ENCODE measurements at regions not wholly inside any gene's neighbourhood (a gene's known extent, or its start where the extent isn't known, plus 50 kb on each side); places are given as distances from the start of the nearest gene placed in this dataset.

GRCh38 chr15:47607695-47608094 lies 109.6 kb upstream of the SEMA6D start:
- no peak overlapping the region for H3K9ac ChIP-seq (ENCODE audit: low read depth in 1 of 3, low read length in 3 of 3)
- H3K9me3 ChIP-seq (ENCODE audit: control insufficient read depth in 3 of 3, low read length in 3 of 3), result no peaks in the 10 kb centered on the region
- no peaks in the 10 kb centered on the region for H3K27me3 ChIP-seq (ENCODE audit: control insufficient read depth in 3 of 3, insufficient read depth in 3 of 3, low read length in 3 of 3)
- no peak overlapping the region for H3K27ac ChIP-seq (ENCODE audit: low read depth, low read length)
- no peak overlapping the region for H3K4me3 ChIP-seq (ENCODE audit: low read length in 3 of 3)
- H3K4me1 ChIP-seq (ENCODE audit: control insufficient read depth in 3 of 3, insufficient read depth in 3 of 3, low read length in 3 of 3), result no peaks in the 10 kb centered on the region
- H3K36me3 ChIP-seq (ENCODE audit: control insufficient read depth in 3 of 3, insufficient read depth in 3 of 3, low read length in 3 of 3), result no peaks in the 10 kb centered on the region

DNA sequence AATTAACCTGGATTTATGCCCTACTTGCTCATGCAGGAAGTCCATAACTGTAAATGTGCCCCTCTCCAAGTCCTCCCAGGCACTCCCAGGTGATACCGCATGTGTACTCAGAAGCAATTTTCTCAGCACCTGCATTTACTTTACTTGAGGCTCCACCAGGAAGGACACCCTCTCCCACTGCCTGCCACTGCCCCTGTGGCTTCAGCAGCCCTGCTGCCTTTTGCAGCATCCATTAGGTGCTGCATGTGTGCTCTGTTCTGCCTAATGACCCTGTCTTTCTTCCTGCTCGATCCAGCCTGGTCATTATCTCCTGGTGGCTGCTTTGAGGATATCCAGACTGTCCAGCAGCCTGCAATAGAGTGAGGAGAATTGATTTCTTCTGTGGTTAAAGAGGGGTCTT lies 107.6 kb upstream of the SEMA6D start:
- no peaks in the 10 kb centered on the region for H3K36me3 ChIP-seq (ENCODE audit: control insufficient read depth in 3 of 3, insufficient read depth in 3 of 3, low read length in 3 of 3)
- H3K4me1 ChIP-seq (ENCODE audit: control insufficient read depth in 3 of 3, insufficient read depth in 3 of 3, low read length in 3 of 3), result no peaks in the 10 kb centered on the region
- H3K4me3 ChIP-seq (ENCODE audit: low read length in 3 of 3), result no peak overlapping the region
- no peak overlapping the region for H3K9ac ChIP-seq (ENCODE audit: low read depth in 1 of 3, low read length in 3 of 3)
- no peaks in the 10 kb centered on the region for H3K9me3 ChIP-seq (ENCODE audit: control insufficient read depth in 3 of 3, low read length in 3 of 3)
- no peaks in the 10 kb centered on the region for H3K27me3 ChIP-seq (ENCODE audit: control insufficient read depth in 3 of 3, insufficient read depth in 3 of 3, low read length in 3 of 3)
- no peak overlapping the region for H3K27ac ChIP-seq (ENCODE audit: low read depth, low read length)

GRCh38 chr15:47610736-47611135 lies 106.6 kb upstream of the SEMA6D start:
- Histone ChIP-seq H3K27ac (ENCODE audit: low read depth, low read length) (no peak overlapping the region), H3K4me1 (ENCODE audit: control insufficient read depth in 3 of 3, insufficient read depth in 3 of 3, low read length in 3 of 3) (no peaks in the 10 kb centered on the region), H3K27me3 (ENCODE audit: control insufficient read depth in 3 of 3, insufficient read depth in 3 of 3, low read length in 3 of 3) (no peaks in the 10 kb centered on the region), H3K4me3 (ENCODE audit: low read length in 3 of 3) (no peak overlapping the region), H3K9ac (ENCODE audit: low read depth in 1 of 3, low read length in 3 of 3) (no peak overlapping the region), H3K9me3 (ENCODE audit: control insufficient read depth in 3 of 3, low read length in 3 of 3) (no peaks in the 10 kb centered on the region), H3K36me3 (ENCODE audit: control insufficient read depth in 3 of 3, insufficient read depth in 3 of 3, low read length in 3 of 3) (no peaks in the 10 kb centered on the region)

- Histone ChIP-seq H3K4me3 (ENCODE audit: low read length in 3 of 3) (no peak overlapping the region), H3K9me3 (ENCODE audit: control insufficient read depth in 3 of 3, low read length in 3 of 3) (no peaks in the 10 kb centered on the region), H3K27me3 (ENCODE audit: control insufficient read depth in 3 of 3, insufficient read depth in 3 of 3, low read length in 3 of 3) (no peaks in the 10 kb centered on the region), H3K4me1 (ENCODE audit: control insufficient read depth in 3 of 3, insufficient read depth in 3 of 3, low read length in 3 of 3) (no peaks in the 10 kb centered on the region), H3K36me3 (ENCODE audit: control insufficient read depth in 3 of 3, insufficient read depth in 3 of 3, low read length in 3 of 3) (no peaks in the 10 kb centered on the region), H3K9ac (ENCODE audit: low read depth in 1 of 3, low read length in 3 of 3) (no peak overlapping the region), H3K27ac (ENCODE audit: low read depth, low read length) (no peak overlapping the region)
Observed at GRCh38 chr15:47614360-47615011, 102.8 kb upstream of the SEMA6D start.

GRCh38 chr15:47616876-47617275 lies 100.4 kb upstream of the SEMA6D start:
- H3K27ac ChIP-seq (ENCODE audit: low read depth, low read length), result no peak overlapping the region
- H3K36me3 ChIP-seq (ENCODE audit: control insufficient read depth in 3 of 3, insufficient read depth in 3 of 3, low read length in 3 of 3), result no peaks in the 10 kb centered on the region
- H3K4me3 ChIP-seq (ENCODE audit: low read length in 3 of 3), result no peak overlapping the region
- H3K9ac ChIP-seq (ENCODE audit: low read depth in 1 of 3, low read length in 3 of 3), result no peak overlapping the region
- no peaks in the 10 kb centered on the region for H3K4me1 ChIP-seq (ENCODE audit: control insufficient read depth in 3 of 3, insufficient read depth in 3 of 3, low read length in 3 of 3)
- H3K27me3 ChIP-seq (ENCODE audit: control insufficient read depth in 3 of 3, insufficient read depth in 3 of 3, low read length in 3 of 3), result no peaks in the 10 kb centered on the region
- H3K9me3 ChIP-seq (ENCODE audit: control insufficient read depth in 3 of 3, low read length in 3 of 3), result no peaks in the 10 kb centered on the region

DNA sequence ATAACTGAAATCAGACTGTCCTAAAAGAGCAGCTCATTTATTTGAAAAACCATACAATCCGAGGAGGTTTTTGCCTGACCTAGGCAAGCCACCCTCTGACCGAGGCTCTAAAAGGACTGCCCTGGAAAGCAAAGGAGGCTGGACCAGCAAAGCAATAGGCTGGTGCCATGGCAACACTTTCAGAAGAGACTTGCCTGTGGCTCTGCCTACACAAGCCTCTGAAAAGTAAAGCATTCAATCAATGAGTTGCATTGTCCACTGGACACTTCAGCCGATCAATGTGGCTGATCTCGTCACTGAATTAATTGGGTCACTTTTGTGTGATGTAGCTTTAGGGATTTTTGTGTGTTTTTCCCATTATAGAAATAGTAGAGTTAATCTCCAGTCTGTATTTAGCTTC lies 99.1 kb upstream of the SEMA6D start:
- no peak overlapping the region for H3K27ac ChIP-seq (ENCODE audit: low read depth, low read length)
- no peaks in the 10 kb centered on the region for H3K4me1 ChIP-seq (ENCODE audit: control insufficient read depth in 3 of 3, insufficient read depth in 3 of 3, low read length in 3 of 3)
- no peak overlapping the region for H3K4me3 ChIP-seq (ENCODE audit: low read length in 3 of 3)
- H3K9me3 ChIP-seq (ENCODE audit: control insufficient read depth in 3 of 3, low read length in 3 of 3), result no peaks in the 10 kb centered on the region
- H3K36me3 ChIP-seq (ENCODE audit: control insufficient read depth in 3 of 3, insufficient read depth in 3 of 3, low read length in 3 of 3), result no peaks in the 10 kb centered on the region
- no peak overlapping the region for H3K9ac ChIP-seq (ENCODE audit: low read depth in 1 of 3, low read length in 3 of 3)
- no peaks in the 10 kb centered on the region for H3K27me3 ChIP-seq (ENCODE audit: control insufficient read depth in 3 of 3, insufficient read depth in 3 of 3, low read length in 3 of 3)

- Histone ChIP-seq H3K4me3 (ENCODE audit: low read length in 3 of 3) (no peak overlapping the region), H3K9ac (ENCODE audit: low read depth in 1 of 3, low read length in 3 of 3) (no peak overlapping the region), H3K27ac (ENCODE audit: low read depth, low read length) (no peak overlapping the region), H3K36me3 (ENCODE audit: control insufficient read depth in 3 of 3, insufficient read depth in 3 of 3, low read length in 3 of 3) (no peaks in the 10 kb centered on the region), H3K27me3 (ENCODE audit: control insufficient read depth in 3 of 3, insufficient read depth in 3 of 3, low read length in 3 of 3) (no peaks in the 10 kb centered on the region), H3K9me3 (ENCODE audit: control insufficient read depth in 3 of 3, low read length in 3 of 3) (no peaks in the 10 kb centered on the region), H3K4me1 (ENCODE audit: control insufficient read depth in 3 of 3, insufficient read depth in 3 of 3, low read length in 3 of 3) (no peaks in the 10 kb centered on the region)
Observed at GRCh38 chr15:47620960-47621681, 96.2 kb upstream of the SEMA6D start.

DNA sequence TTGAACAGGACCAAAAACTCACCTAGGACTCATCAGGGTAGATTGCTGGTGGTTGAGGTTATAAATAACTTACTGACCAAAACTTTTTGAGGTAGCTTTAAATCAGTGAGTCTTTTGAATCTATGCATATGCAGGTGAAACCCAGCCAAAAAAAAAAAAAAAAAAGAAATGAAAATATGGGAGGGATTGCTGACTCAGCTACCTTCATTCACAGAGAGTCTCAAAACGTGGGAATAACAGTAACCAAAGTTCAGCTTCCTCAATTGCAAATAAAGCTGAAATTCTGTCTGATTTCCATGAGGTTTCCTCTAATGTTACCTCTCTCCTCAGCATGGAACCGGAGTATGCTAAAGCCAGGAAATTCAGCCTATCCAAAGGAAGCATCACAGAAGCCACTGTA lies 95.2 kb upstream of the SEMA6D start:
- Histone ChIP-seq H3K27ac (ENCODE audit: low read depth, low read length) (no peak overlapping the region), H3K9ac (ENCODE audit: low read depth in 1 of 3, low read length in 3 of 3) (no peak overlapping the region), H3K36me3 (ENCODE audit: control insufficient read depth in 3 of 3, insufficient read depth in 3 of 3, low read length in 3 of 3) (no peaks in the 10 kb centered on the region), H3K27me3 (ENCODE audit: control insufficient read depth in 3 of 3, insufficient read depth in 3 of 3, low read length in 3 of 3) (no peaks in the 10 kb centered on the region), H3K4me3 (ENCODE audit: low read length in 3 of 3) (no peak overlapping the region), H3K4me1 (ENCODE audit: control insufficient read depth in 3 of 3, insufficient read depth in 3 of 3, low read length in 3 of 3) (no peaks in the 10 kb centered on the region), H3K9me3 (ENCODE audit: control insufficient read depth in 3 of 3, low read length in 3 of 3) (no peaks in the 10 kb centered on the region)

DNA sequence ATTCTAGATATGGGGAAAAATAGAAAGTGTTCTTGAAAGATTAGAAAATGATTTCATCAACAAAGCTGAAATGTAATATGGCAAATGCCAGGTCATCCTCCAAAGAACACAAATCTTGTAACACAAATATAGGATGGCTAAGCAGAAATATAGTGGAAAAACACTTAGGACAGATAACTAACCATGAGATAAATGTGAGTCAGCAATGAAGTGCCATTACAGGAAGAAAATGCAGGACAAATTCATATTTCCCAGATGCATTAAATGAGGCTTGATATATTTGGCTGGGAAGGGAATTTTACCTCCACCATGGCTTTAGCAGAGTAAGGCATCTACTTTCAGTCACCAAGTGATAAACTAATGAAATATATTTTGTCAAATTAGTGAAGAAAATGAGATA lies 92.8 kb upstream of the SEMA6D start:
- no peak overlapping the region for H3K4me3 ChIP-seq (ENCODE audit: low read length in 3 of 3)
- no peaks in the 10 kb centered on the region for H3K27me3 ChIP-seq (ENCODE audit: control insufficient read depth in 3 of 3, insufficient read depth in 3 of 3, low read length in 3 of 3)
- H3K9ac ChIP-seq (ENCODE audit: low read depth in 1 of 3, low read length in 3 of 3), result no peak overlapping the region
- H3K9me3 ChIP-seq (ENCODE audit: control insufficient read depth in 3 of 3, low read length in 3 of 3), result no peaks in the 10 kb centered on the region
- H3K27ac ChIP-seq (ENCODE audit: low read depth, low read length), result no peak overlapping the region
- no peaks in the 10 kb centered on the region for H3K36me3 ChIP-seq (ENCODE audit: control insufficient read depth in 3 of 3, insufficient read depth in 3 of 3, low read length in 3 of 3)
- H3K4me1 ChIP-seq (ENCODE audit: control insufficient read depth in 3 of 3, insufficient read depth in 3 of 3, low read length in 3 of 3), result no peaks in the 10 kb centered on the region

GRCh38 chr15:47639042-47639441 lies 78.3 kb upstream of the SEMA6D start:
- no peaks in the 10 kb centered on the region for H3K9me3 ChIP-seq (ENCODE audit: control insufficient read depth in 3 of 3, low read length in 3 of 3)
- no peak overlapping the region for H3K9ac ChIP-seq (ENCODE audit: low read depth in 1 of 3, low read length in 3 of 3)
- no peaks in the 10 kb centered on the region for H3K36me3 ChIP-seq (ENCODE audit: control insufficient read depth in 3 of 3, insufficient read depth in 3 of 3, low read length in 3 of 3)
- no peak overlapping the region for H3K4me3 ChIP-seq (ENCODE audit: low read length in 3 of 3)
- H3K27ac ChIP-seq (ENCODE audit: low read depth, low read length), result no peak overlapping the region
- no peaks in the 10 kb centered on the region for H3K27me3 ChIP-seq (ENCODE audit: control insufficient read depth in 3 of 3, insufficient read depth in 3 of 3, low read length in 3 of 3)
- H3K4me1 ChIP-seq (ENCODE audit: control insufficient read depth in 3 of 3, insufficient read depth in 3 of 3, low read length in 3 of 3), result no peaks in the 10 kb centered on the region
